ENCODE measurements at regions not wholly inside any gene's neighbourhood (a gene's known extent, or its start where the extent isn't known, plus 50 kb on each side); places are given as distances from the start of the nearest gene placed in this dataset.
"Not testable (repeated sequence)": the region's sequence is repeated elsewhere in the genome, so short reads cannot be mapped to it uniquely, and the experiment has no call there.

- Histone ChIP-seq H3K36me3 (ENCODE audit: insufficient read depth, low read length) (no peaks in the 10 kb centered on the region), H3K27ac (ENCODE audit: low read depth, low read length) (no peak overlapping the region), H3K9me3 (ENCODE audit: control insufficient read depth in 1 of 2, low read length in 2 of 2) (no peaks in the 10 kb centered on the region), H3K4me3 (ENCODE audit: low read length in 2 of 2) (no peak overlapping the region), H3K4me1 (ENCODE audit: insufficient read depth, low read length) (no peaks in the 10 kb centered on the region), H3K27me3 (ENCODE audit: insufficient read depth, low read length) (no peaks in the 10 kb centered on the region)
- no peaks in the 10 kb centered on the region for H3K36me3 Mint-ChIP-seq
- intact Hi-C loops (cut with micrococcal nuclease): loop anchor here (1.0 kb wide), 2 partner anchors 42 to 380 kb away; no protein-coding TSS in a partner anchor
- H3K27ac Mint-ChIP-seq: no peak overlapping the region
- peaks cover 0 to 5% (median 5%) of the 10 kb centered on the region in 4 donors for H3K4me1 Mint-ChIP-seq
- DNase-seq: peak; percentile 55 to 66 (median 63)
- H3K27me3 Mint-ChIP-seq: peaks cover 6 to 32% of the 10 kb centered on the region in 2 donors
- H3K9me3 Mint-ChIP-seq: no peaks in the 10 kb centered on the region
- POLR2A ChIA-PET (ENCODE audit: partially characterized antibody): interaction anchor here (0.6 kb wide), 1 partner anchor 19 kb away, joined by 3 read pairs; no protein-coding TSS in a partner anchor
- no peak overlapping the region for H3K4me3 Mint-ChIP-seq
- CTCF ChIA-PET (ENCODE audit: partially characterized antibody): interaction anchor here (0.6 to 2.9 kb wide), 22 partner anchors 10 to 313 kb away, joined by 3 to 25 read pairs (median 4); no protein-coding TSS in a partner anchor
Observed at GRCh38 chr13:24995225-24995804, 100.6 kb upstream of the PABPC3 start.

DNA sequence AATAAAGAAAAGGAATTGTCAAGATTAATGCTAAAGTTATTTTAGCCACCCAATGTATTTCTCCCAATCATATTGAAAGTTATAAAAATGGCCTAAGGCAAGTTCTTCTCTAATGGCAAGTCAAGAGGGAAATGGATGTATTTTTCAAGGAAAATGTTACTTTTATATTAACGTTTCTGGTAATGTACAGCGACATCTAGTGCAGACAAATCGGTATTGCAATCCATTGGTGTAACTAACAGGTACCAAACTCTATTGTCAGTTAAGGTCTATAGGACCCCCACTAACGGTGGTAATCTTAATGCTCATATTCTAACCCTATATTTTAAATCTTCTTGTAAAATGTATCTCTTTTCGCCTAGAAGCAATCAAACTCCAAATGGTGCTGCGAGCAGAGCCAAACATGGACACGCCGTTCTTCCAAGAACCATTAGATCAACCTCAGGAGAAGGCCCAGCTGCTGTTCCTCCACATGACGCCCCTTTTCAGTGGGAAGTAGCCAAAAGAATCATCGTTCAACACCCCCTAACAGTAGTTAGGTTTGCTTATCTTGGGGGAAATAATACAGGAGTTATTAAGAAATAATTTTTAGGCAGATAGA, 98.5 kb upstream of the PABPC3 start:
- Mint-ChIP-seq H3K4me1 (peaks cover 0 to 5% (median 5%) of the 10 kb centered on the region in 4 donors), H3K4me3 (no peak overlapping the region), H3K27me3 (peaks cover 14 to 38% of the 10 kb centered on the region in 2 donors), H3K9me3 (no peaks in the 10 kb centered on the region), H3K27ac (no peak overlapping the region), H3K36me3 (no peaks in the 10 kb centered on the region)
- intact Hi-C loops (cut with micrococcal nuclease): no loop called here
- ChIA-PET CTCF (ENCODE audit: partially characterized antibody) (interaction anchor here (1.0 to 1.4 kb wide), 2 partner anchors 14 to 15 kb away, joined by 3 read pairs; no protein-coding TSS in a partner anchor), POLR2A (ENCODE audit: partially characterized antibody) (no interaction called here)
- no peaks in the 10 kb centered on the region for H3K36me3 ChIP-seq (ENCODE audit: insufficient read depth, low read length)
- H3K9me3 ChIP-seq (ENCODE audit: control insufficient read depth in 1 of 2, low read length in 2 of 2): no peaks in the 10 kb centered on the region
- no peak overlapping the region for H3K27ac ChIP-seq (ENCODE audit: low read depth, low read length)
- DNase-seq: peak; percentile 11 to 39 (median 32)
- no peak overlapping the region for H3K4me3 ChIP-seq (ENCODE audit: low read length in 2 of 2)
- peaks cover 10% of the 10 kb centered on the region for H3K27me3 ChIP-seq (ENCODE audit: insufficient read depth, low read length)
- no peaks in the 10 kb centered on the region for H3K4me1 ChIP-seq (ENCODE audit: insufficient read depth, low read length)

- H3K4me3 ChIP-seq (ENCODE audit: low read length in 2 of 2): no peak overlapping the region
- no peak for DNase-seq
- H3K4me3 Mint-ChIP-seq: no peak overlapping the region
- H3K9me3 Mint-ChIP-seq: no peaks in the 10 kb centered on the region
- no peaks in the 10 kb centered on the region for H3K4me1 ChIP-seq (ENCODE audit: insufficient read depth, low read length)
- H3K36me3 ChIP-seq (ENCODE audit: insufficient read depth, low read length): no peaks in the 10 kb centered on the region
- peaks cover 0 to 5% (median 5%) of the 10 kb centered on the region in 4 donors for H3K4me1 Mint-ChIP-seq
- no peak overlapping the region for H3K27ac ChIP-seq (ENCODE audit: low read depth, low read length)
- H3K27me3 Mint-ChIP-seq: peaks cover 16 to 38% of the 10 kb centered on the region in 2 donors
- no peak overlapping the region for H3K27ac Mint-ChIP-seq
- H3K36me3 Mint-ChIP-seq: no peaks in the 10 kb centered on the region
- ChIA-PET POLR2A (ENCODE audit: partially characterized antibody) (no interaction called here), CTCF (ENCODE audit: partially characterized antibody) (interaction anchor here (0.9 to 1.4 kb wide), 5 partner anchors 8 to 20 kb away, joined by 3 to 5 read pairs (median 3); no protein-coding TSS in a partner anchor)
- no peaks in the 10 kb centered on the region for H3K9me3 ChIP-seq (ENCODE audit: control insufficient read depth in 1 of 2, low read length in 2 of 2)
- intact Hi-C loops (cut with micrococcal nuclease): no loop called here
- H3K27me3 ChIP-seq (ENCODE audit: insufficient read depth, low read length): peaks cover 10% of the 10 kb centered on the region
Observed at GRCh38 chr13:24998433-24998832, 97.5 kb upstream of the PABPC3 start.

DNA sequence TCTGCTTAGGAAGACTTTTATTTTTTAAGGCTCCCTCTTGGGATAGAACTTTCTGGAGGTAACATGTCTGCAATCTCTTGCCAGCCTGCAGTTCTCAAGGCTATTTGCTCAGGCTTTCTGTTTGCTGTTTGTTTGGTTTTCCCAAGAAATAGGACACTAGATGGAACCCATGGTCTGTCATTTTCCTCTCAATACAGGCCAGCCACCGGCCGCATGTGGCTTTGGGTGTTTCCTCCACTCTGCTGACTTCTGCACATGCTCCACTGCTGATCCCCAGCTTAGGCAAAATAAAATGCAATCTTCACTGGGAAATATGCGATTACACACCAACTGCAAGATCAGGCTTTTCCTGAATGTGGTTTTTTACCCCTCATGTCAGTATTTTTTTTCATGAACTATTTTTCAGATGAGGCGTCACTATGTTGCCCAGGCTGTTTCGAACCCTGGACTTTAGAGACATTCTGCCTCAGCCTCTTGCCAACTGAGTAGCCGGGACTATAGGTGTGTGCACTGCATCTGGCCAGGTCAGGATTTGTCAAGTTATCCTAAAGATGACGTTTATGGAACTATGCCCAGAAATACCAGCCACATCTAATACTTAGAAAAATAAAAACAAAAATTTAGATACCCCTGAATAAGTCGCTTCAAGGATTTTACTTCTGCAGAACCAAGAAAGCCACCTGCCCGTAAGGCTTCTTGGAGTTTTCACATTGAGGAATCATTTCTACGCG, 94.3 kb upstream of the PABPC3 start:
- CTCF ChIA-PET (ENCODE audit: partially characterized antibody): interaction anchor here (1.2 to 1.3 kb wide), 2 partner anchors 8 to 36 kb away, joined by 3 read pairs; no protein-coding TSS in a partner anchor
- H3K27me3 Mint-ChIP-seq: peaks cover 23 to 36% of the 10 kb centered on the region in 2 donors
- no peak overlapping the region for H3K27ac Mint-ChIP-seq
- Histone ChIP-seq H3K4me1 (ENCODE audit: insufficient read depth, low read length) (no peaks in the 10 kb centered on the region), H3K4me3 (ENCODE audit: low read length in 2 of 2) (no peak overlapping the region), H3K9me3 (ENCODE audit: control insufficient read depth in 1 of 2, low read length in 2 of 2) (no peaks in the 10 kb centered on the region), H3K27me3 (ENCODE audit: insufficient read depth, low read length) (peaks cover 10% of the 10 kb centered on the region), H3K27ac (ENCODE audit: low read depth, low read length) (no peak overlapping the region), H3K36me3 (ENCODE audit: insufficient read depth, low read length) (no peaks in the 10 kb centered on the region)
- intact Hi-C loops (cut with micrococcal nuclease): loop anchor here (10.0 kb wide), 1 partner anchor 1073 kb away; no protein-coding TSS in a partner anchor
- H3K4me3 Mint-ChIP-seq: no peak overlapping the region
- DNase-seq: no peak
- no peaks in the 10 kb centered on the region for H3K36me3 Mint-ChIP-seq
- no peaks in the 10 kb centered on the region for H3K9me3 Mint-ChIP-seq
- POLR2A ChIA-PET (ENCODE audit: partially characterized antibody): no interaction called here
- peaks cover 0 to 5% (median 3%) of the 10 kb centered on the region in 4 donors for H3K4me1 Mint-ChIP-seq

GRCh38 chr13:25002311-25002710, 93.6 kb upstream of the PABPC3 start:
- H3K9me3 ChIP-seq (ENCODE audit: control insufficient read depth in 1 of 2, low read length in 2 of 2); POLR2A ChIA-PET (ENCODE audit: partially characterized antibody); H3K4me3 ChIP-seq (ENCODE audit: low read length in 2 of 2); H3K4me1 Mint-ChIP-seq; H3K4me1 ChIP-seq (ENCODE audit: insufficient read depth, low read length); H3K9me3 Mint-ChIP-seq; H3K36me3 Mint-ChIP-seq; H3K4me3 Mint-ChIP-seq; H3K27ac ChIP-seq (ENCODE audit: low read depth, low read length); DNase-seq; H3K27me3 ChIP-seq (ENCODE audit: insufficient read depth, low read length); H3K27ac Mint-ChIP-seq; H3K36me3 ChIP-seq (ENCODE audit: insufficient read depth, low read length): not testable (repeated sequence)
- CTCF ChIA-PET (ENCODE audit: partially characterized antibody): interaction anchor here (0.8 to 0.9 kb wide), 2 partner anchors 10 to 28 kb away, joined by 3 read pairs; no protein-coding TSS in a partner anchor
- intact Hi-C loops (cut with micrococcal nuclease): loop anchor here (10.0 kb wide), 1 partner anchor 1072 kb away; no protein-coding TSS in a partner anchor
- peaks cover 25 to 34% of the 10 kb centered on the region in 2 donors for H3K27me3 Mint-ChIP-seq

- H3K9me3 ChIP-seq (ENCODE audit: control insufficient read depth in 1 of 2, low read length in 2 of 2); DNase-seq; H3K9me3 Mint-ChIP-seq; H3K4me1 Mint-ChIP-seq; H3K4me1 ChIP-seq (ENCODE audit: insufficient read depth, low read length); H3K27ac ChIP-seq (ENCODE audit: low read depth, low read length); H3K27me3 ChIP-seq (ENCODE audit: insufficient read depth, low read length); H3K4me3 Mint-ChIP-seq; POLR2A ChIA-PET (ENCODE audit: partially characterized antibody); H3K27ac Mint-ChIP-seq; H3K36me3 ChIP-seq (ENCODE audit: insufficient read depth, low read length); H3K36me3 Mint-ChIP-seq; H3K4me3 ChIP-seq (ENCODE audit: low read length in 2 of 2): not testable (repeated sequence)
- peaks cover 32% of the 10 kb centered on the region in 2 donors for H3K27me3 Mint-ChIP-seq
- CTCF ChIA-PET (ENCODE audit: partially characterized antibody): interaction anchor here (0.7 to 2.7 kb wide), 6 partner anchors 9 to 1069 kb away, joined by 3 to 19 read pairs (median 4); no protein-coding TSS in a partner anchor
- intact Hi-C loops (cut with micrococcal nuclease): loop anchor here (10.0 kb wide), 1 partner anchor 1070 kb away; no protein-coding TSS in a partner anchor
Observed at GRCh38 chr13:25004489-25004888, 91.4 kb upstream of the PABPC3 start.

- peak overlapping the region in 4 of 8 donors; percentile 25 to 58 (median 39) for H3K4me3 Mint-ChIP-seq
- H3K4me1 ChIP-seq (ENCODE audit: insufficient read depth, low read length); H3K27ac Mint-ChIP-seq; POLR2A ChIA-PET (ENCODE audit: partially characterized antibody); H3K36me3 ChIP-seq (ENCODE audit: insufficient read depth, low read length); H3K4me1 Mint-ChIP-seq; H3K9me3 Mint-ChIP-seq; H3K4me3 ChIP-seq (ENCODE audit: low read length in 2 of 2); H3K36me3 Mint-ChIP-seq; H3K9me3 ChIP-seq (ENCODE audit: control insufficient read depth in 1 of 2, low read length in 2 of 2); H3K27ac ChIP-seq (ENCODE audit: low read depth, low read length); H3K27me3 ChIP-seq (ENCODE audit: insufficient read depth, low read length): not testable (repeated sequence)
- H3K27me3 Mint-ChIP-seq: peaks cover 27 to 33% of the 10 kb centered on the region in 2 donors
- intact Hi-C loops (cut with micrococcal nuclease): loop anchor here (1.0 to 10.0 kb wide), 2 partner anchors 32 to 1070 kb away; no protein-coding TSS in a partner anchor
- CTCF ChIA-PET (ENCODE audit: partially characterized antibody): interaction anchor here (0.7 to 2.7 kb wide), 6 partner anchors 10 to 1068 kb away, joined by 3 to 19 read pairs (median 4); no protein-coding TSS in a partner anchor
- DNase-seq: peak in 3 of 5 donors; percentile 20 to 29 (median 25)
Observed at GRCh38 chr13:25005050-25005497, 90.9 kb upstream of the PABPC3 start.

Data from CD4-positive, alpha-beta memory T cell (primary cell).